ENCODE measurements at regions not wholly inside any gene's neighbourhood (a gene's known extent, or its start where the extent isn't known, plus 50 kb on each side); places are given as distances from the start of the nearest gene placed in this dataset.

- no peak for TF ChIP-seq CTCF (IDR thresholded peaks at IDR 0.05; ENCODE audit: low read length)
- no peak for TF ChIP-seq EZH2 (IDR thresholded peaks at IDR 0.05; ENCODE audit: borderline replicate concordance, low read length)
Observed at GRCh38 chr2:199196686-199197085, 261.1 kb downstream of the SATB2 start.

All from OCI-LY1 (cell line).